HPDE6-E6E7 (cell line): ENCODE measurements at regions not wholly inside any gene's neighbourhood (a gene's known extent, or its start where the extent isn't known, plus 50 kb on each side); places are given as distances from the start of the nearest gene placed in this dataset.
A peak's percentile ranks its signal among the peaks of the same experiment; 100 is the strongest.

ENCODE experiments used
- DNase-seq: peaks from one replicate; pipeline ENCODE4 v3.0.0; 2011; ENCODE audit warnings: missing footprints; ENCODE audit errors: extremely low spot score

DNA sequence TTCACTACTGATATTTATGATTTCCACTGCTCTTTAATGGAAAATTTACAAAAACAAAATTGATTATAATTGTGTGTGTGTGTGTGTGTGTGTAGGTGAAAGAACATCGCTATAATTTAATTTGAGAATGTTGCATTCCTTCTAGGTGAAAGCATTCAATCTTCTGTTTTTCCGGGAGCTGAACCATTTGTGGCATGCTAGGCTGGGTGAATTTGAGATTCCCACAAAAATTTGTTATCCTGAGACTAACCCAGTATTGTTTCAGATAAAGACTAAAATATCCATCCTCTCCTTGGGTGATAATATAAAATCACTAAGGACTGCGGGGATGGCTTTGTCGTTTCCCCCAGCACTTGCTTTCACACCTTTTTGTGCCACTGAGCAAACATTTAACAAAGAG lies 911.2 kb upstream of the PIK3C3 start:
- DNase-seq = no peak

DNA sequence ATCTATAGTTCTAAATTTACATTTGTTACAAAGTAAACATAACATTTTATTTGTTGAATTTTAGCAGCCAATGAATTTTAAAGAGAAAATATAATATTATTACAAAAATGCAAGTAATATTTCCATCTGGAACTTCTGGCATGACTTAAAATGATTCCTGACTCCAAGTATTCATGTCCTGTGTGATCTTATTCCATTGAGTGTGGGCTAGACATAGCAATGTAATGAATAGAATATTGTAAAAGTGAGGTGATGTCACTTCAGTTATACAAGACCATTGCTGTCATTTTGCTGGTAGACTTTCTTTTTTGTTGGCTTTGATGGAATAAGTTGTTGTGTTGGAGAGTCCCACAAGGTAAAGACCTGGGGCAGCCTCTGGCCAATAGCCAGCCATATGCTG lies 912.2 kb upstream of the PIK3C3 start:
- DNase-seq = no peak

DNA sequence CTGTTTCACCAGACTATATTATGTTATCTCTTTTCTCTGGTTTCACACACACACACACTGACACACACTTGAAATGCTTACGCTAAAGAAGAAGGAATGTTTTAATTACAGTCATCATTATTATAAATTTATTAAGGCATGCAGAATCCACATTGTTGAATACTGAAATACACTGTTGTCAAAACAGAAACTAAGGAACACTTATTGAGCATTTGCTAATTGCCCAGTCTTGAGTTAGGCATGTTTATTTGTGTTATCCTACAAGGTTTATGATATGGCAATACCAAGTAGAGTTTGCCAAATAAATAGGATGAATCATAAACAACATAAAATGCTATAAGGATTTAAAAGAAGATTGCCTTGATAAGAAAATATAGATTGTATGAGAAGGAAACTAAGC lies 917.0 kb upstream of the PIK3C3 start:
- no peak for DNase-seq

DNA sequence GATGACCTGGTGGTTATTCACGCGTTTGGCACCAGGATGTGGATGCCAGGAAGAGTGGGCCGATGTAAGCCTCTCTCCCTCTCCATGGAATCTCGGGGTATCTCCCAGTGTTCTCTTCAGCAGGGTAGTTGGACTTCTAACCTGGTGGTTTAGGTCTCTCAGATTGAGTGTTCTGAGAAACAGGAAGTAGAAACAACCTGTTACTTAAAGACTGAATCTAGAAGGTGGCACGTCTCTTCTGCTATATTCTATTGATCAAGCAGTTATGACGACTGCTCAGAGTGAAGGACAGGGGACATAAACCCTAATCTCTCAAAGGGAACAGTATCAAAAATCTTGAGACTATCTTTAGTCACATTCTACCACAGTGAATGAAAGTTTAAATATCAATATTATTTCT lies 918.7 kb upstream of the PIK3C3 start:
- no peak for DNase-seq

DNA sequence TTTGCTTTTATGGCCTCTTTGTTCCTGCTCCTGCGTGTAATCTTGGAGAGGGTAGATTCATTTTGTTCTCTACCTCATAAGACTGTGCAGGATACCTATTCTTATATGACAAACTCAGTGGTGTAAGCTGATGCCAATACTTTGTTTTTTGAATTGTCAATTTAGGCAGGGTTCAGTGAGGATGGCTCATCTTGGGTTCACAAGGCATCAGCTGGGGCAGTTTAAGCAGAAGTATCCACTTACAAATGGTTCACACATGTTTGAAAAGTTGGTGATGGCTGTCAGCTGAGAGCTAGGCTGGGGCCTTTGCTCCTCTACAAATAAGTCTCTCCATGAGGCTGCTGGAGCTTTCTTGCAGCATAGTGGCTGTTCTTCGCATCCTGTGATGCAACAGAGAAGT lies 920.6 kb upstream of the PIK3C3 start:
- DNase-seq = no peak

DNA sequence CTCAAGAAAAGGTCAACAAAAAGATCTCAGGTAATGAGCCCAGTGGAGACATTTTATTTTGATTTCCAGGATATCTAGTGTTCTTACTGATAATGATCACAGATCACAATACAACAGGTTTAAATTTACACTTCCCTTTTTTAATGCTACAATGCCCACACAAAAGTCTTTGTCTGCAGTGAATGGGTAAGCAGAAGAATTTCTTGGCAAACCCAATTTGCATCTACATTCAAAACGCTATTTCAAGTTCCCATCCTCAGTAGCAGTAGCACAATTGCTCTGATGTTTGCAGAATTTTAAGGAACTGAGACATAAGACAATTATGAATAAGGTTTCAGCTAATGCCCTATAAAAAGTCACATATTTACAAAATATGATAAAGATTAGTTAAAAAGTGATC lies 929.4 kb upstream of the PIK3C3 start:
- DNase-seq = no peak

DNA sequence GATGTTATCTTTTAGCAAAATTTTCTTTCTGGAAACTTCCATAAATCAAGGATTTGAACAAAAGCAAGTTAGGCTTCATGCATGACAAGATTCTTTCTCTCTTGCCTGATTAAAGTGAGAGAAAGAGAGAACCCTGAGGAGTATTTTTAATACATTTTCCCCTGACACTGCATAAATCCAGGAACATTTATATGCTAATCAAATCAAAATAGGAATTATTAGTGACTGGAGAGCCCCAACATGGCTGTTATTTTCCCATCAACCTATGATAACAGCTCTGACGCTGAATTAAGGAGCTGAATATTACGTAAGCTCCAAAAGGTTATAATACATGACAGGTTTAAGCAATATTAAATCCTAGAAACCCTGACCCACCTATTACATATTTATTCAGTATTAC lies 930.2 kb upstream of the PIK3C3 start:
- DNase-seq = no peak

DNA sequence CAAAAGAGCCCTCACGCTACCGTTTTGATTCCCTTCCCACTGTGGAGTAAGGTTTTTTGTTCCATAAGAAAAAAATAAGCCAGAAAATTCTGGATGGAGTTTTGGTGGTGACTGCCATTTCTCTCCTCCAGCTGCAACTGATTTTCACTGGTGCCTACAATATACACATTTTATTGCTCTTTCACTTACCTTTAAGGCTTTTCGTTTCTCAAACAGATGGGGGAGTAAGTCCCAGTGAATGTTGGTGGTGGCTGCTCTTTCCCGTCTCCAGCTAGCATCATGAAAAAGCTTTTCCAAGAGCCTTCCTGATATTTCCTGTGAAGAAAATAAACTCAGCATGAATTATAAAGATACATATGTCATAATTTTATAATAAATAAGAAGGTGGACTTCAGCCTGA lies 932.5 kb upstream of the PIK3C3 start:
- DNase-seq = no peak

DNA sequence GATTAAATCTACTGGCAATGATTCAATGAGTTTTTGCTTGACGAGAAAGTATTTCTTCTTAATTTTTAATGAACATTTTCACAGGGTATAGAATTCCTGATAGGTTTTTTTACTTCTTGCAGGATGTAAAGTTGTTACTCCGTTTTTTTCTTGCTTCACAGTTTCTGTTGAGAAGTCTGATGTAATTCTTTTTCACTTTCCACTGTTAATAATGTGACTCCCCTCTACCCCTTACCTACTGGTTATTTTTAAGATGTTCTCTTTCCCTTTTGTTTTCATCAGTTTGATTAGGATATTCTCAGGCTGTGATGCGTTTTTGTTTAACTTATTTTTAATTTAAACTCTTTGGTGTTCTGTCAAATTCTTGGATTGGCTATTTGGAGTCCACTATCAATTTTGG lies 933.9 kb upstream of the PIK3C3 start:
- DNase-seq = no peak

DNA sequence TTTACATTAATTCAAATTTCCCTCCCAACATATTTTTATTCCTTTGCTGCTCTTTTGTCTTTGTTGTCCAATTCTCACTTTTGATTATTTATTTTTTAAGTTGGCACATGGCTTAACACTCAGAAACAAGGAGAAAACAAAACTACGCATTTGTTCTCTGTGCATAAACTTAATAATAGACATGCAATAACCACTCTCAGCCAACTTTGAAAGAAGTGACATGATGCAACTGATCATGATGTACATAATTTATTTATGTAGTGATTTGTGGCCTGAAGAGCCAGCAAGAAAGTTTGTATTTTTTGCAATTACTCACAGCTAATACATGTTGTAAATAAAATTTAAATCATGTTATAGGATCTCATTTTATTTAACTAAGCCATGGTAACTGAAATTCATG lies 942.8 kb upstream of the PIK3C3 start:
- no peak for DNase-seq

DNA sequence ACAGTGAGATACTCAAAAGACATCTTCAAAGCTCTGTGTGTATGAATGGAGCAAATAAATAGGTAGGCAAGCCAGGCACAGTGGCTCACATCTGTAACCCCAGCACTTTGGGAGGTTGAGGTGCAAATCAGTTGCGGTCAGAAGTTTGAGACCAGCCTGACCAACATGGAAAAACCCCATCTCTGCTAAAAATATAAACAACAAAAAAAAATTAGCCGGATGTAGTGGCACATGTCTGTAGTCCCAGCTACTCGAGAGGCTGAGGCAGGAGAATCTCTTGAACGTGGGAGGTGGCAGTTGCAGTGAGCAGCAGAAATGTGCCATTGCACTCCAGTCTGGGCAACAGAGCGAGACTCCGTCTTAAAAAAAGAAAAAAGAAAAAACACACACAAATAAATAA lies 945.1 kb upstream of the PIK3C3 start:
- no peak for DNase-seq

DNA sequence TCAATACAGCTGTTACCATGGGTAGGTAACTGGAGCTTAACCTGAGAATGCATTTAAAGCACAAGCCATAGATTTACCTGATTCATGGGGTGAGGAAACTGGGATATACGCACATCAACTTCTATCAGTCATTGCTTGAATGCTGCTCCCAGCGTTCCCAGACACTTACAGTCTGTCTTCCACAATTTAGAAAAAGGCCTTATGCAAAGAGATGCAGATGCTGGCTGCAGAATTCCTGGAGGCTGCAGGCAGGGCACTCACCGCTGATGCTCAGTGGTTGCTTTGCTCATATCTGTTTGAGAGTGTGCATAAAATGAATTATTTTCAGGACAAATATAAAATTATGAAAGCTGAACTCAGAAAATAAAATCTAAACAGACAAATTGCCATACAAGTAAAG lies 950.7 kb upstream of the PIK3C3 start:
- DNase-seq = no peak

DNA sequence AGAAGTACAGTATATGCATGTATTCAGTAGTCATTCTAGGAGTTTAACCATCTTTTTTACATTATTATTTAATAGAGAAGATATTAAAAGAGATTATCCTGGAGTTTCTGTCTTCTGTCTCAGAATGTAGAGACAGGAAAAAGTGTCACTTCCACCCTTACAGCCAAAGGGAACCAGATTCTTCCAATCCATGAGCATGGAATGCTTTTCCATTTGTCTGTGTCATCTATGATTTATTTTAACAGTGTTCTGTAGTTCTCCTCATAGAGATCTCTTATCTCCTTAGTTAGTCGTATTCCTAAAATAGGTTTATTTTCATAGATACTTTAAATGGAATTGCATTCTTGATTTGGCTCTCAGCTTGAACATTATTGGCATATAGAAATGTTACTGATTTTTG lies 959.5 kb upstream of the PIK3C3 start:
- no peak for DNase-seq

DNA sequence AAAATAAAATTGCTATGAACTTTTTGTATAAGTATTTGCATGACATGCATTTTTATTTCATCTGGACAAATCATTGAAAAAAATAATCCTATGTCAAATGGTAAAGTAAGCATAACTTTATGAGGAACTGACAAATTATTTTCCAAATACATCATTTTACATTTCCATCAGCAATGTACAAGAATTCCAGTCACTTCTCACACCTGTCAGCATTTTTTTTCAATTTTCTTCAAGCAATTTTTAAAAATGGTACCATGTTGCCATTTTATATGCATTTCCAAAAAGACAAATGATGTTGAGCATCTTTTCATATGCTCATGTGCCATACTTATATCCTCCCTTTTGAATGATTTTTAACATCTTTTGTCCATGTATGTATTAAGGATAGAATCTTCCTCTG lies 961.7 kb upstream of the PIK3C3 start:
- no peak for DNase-seq

DNA sequence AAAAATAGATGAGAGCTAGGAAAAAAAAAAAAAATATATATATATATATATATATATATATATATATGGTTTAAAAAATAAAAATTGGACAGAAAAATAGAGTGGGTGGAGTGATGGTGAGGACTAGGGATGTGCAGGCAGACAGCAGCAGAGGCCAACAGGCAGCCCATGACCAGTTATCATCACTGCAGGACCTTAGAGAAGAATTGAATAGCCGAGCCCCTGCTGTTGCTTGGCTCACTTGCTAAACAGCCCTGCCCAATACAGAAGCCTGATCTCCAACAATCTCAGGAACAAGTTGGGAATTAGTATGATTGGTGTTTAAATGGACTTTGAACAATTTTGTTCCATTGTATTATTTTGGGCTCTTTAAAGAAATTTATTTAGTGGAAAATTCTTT lies 967.5 kb upstream of the PIK3C3 start:
- DNase-seq = no peak

DNA sequence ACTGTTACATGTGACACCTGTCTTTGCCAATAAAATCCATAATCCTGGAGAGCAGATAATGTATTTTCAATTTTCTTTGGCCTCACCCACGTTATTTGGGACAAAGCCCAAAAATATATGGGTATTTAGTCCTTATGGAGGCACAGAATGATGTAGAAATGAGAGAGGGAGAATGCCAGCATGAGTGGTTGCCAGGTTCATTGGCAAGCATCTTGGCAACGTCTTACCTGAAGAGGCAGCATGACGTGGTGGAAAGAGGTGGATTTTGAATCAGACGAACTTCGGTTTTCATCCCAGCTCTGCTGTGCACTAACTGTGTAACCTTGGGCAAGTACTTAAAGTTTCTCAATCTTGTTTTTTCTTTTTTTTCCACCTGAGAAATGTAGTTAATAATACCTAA lies 969.6 kb upstream of the PIK3C3 start:
- no peak for DNase-seq

DNA sequence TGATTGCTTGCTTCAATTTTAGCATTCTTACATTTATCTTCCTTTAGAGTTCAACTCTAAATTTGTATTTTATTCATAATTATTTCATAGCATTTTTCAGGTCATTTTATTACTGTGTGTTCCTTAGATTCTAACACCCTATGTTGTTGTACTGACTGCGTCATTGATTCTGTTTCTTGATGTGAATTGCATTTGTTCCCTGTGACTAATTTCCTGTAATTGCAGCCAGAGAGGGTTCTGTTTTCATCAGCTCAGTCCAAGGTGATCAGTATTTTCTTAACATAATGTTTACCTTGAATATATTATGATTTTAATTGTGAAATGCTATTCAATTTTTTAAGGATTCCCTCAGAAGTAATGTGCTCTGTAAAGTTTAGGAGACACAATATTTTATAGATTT lies 970.2 kb upstream of the PIK3C3 start:
- DNase-seq = peak; percentile 5

DNA sequence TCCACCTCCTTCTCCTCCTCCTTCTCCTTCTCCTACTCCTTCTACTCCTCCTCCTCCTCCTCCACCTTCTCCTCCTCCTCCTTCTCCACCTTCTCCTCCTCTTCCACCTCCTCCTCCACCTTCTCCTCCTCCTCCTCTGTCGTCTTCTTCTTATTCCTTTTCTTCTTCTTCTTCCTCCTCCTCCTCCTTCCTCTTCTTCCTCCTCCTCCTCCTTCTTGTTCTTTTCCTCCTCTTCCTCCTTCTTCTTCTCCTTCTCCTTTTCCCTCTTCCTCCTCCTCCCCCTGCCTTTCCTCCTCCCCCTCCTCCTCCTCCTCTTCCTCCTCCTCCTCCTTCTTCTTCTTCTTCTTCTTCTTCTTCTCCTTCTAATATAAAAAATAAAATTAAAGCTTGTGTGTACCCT lies 971.2 kb upstream of the PIK3C3 start:
- no peak for DNase-seq

DNA sequence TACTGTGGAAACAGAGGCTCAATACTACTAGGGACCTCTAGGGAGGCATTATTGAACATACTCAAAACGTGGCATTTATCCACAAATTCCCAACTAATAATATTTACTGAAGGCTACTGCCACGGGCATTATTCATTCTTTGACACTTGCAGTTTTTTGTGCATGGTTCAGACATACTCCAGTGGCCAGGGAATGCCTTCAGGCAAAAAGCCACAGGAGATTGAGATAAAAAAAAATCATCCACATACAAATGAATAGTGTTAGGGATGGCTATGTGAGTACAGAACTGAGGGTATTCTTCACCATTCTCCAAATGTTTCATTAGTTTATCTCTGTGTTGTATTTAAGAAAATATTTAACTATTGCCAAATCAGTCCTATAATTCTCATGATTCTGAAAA lies 974.9 kb upstream of the PIK3C3 start:
- no peak for DNase-seq

DNA sequence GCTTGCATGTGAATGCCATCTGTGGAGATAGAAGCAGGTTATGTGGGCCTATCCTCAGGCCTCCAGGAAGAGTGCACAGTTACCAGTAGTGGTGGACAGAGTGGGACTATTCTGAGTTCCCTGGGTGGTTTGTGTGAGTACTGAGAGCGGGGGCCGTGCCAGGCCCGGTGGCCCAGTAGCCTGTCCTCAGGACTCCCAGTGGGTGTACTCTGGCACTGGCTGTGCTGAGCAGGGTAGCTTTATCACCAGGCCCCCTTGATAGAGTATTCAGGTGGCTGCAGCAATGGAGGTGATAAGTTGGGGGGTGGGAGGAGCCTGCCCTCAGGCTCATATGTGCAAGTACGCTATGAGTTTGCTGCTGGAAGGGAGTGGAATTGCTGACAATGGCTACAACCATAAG lies 979.0 kb upstream of the PIK3C3 start:
- DNase-seq = no peak

DNA sequence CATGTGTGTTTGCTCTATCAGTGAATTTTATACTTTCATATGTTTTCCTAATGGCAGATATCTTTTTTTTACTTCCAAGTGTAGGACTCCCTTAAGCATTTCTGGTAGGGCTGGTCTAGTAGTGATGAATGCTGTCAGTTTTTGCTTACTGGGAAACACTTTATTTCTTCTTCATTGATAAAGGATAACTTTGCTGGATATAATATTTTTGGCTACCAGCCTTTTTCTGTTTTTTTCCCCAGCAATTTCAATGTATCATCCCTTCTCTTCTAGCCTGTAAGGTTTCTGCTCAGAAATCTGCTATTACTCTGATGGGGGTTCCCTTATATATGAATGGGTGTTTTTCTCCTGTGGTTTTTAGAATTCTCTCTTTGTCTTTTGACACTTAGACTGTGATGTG lies 980.6 kb upstream of the PIK3C3 start:
- DNase-seq = no peak

DNA sequence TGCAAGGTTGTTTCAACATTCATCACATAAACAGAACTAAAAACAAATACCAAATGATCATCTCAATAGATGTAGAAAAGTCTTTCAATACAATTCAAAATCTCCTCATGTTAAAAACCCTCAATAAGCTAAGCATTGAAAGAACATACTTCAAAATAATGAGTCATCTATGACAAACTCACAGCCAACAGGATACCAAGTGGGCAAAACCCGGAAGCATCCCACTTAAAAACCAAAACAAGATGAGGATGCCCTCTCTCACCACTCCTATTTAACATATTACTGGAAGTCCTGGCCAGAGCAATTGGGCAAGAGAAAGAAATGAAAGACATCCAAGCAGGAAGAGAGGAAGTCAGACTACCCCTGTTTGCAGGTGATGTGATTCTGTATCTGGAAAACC lies 992.2 kb upstream of the PIK3C3 start:
- DNase-seq = no peak

DNA sequence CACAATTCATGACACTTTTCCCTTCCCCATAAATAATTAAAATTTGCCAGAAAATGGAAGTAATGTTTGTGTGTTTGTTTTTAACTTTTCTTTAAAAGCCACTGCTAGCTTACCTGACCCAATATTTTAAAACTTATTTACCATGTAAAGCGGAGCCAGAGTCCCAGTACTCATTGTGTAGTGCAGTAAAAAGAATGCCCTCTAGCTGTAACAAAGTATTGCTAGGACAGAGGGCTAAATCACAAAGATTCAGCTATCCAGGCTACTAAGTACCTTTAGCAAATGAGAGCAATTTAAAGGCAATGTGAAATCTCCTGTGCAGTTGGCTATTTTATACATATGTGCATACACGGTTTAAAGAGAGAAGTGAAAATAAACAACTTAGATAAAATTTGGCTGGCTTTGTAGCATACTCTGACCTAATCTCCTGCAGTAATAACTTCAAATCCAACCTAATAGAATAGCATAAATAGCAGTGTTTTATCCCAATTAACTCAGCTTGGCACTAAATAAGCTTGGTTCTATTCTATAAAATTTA lies 997.4 kb upstream of the PIK3C3 start:
- no peak for DNase-seq

DNA sequence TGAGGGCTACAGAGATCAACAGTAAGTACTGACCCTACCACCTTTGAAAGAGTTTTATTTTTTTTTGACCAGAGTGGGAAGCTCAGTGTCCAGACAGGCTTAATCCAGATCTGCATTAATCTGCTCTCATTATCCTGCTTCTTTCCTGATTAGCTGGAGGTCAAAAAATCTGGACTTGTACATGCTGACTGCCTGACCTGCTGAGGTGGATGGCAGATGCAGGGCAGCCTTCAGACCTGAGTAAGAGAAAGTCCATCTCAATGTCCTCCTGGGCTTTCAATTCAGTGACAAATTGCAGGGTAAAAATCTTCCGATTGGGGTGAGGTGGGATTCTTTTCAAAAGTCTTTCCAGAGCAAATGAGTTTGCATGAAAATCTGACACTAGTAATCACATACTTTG lies 998.8 kb upstream of the PIK3C3 start:
- DNase-seq = no peak

DNA sequence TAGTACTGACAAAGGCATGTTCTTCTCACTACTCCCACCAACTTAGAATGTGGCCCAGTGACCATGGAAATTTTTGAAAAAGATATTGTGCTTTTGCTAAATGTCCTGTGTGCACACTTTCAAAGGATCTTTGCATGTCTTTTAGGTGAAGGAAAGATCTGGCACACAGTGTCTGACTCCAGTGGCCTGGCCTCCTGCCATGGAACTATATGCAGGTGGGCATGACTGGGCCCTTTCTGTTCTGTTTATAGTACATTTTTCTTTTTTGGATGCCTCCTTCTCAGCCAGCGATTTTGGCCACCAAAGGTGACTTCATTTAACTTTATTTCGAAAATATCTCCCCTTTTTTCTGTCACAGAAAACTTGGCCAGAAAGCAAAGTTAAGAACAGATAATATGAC lies 999.7 kb upstream of the PIK3C3 start:
- DNase-seq = no peak
